NCI-H526 treated with DMSO at 0.1 percent for 48 hours (cell line): ENCODE measurements at regions not wholly inside any gene's neighbourhood (a gene's known extent, or its start where the extent isn't known, plus 50 kb on each side); places are given as distances from the start of the nearest gene placed in this dataset.
A peak's percentile ranks its signal among the peaks of the same experiment; 100 is the strongest.

Experiments
- DNase-seq: peaks from one replicate; lab custom pipeline; 2025; lab: John Stamatoyannopoulos, UW

GRCh38 chrX:40485102-40485826 is 95.5 kb upstream of the ATP6AP2 start:
- DNase-seq, result no peak

- DNase-seq, result peak; percentile 3
Observed at GRCh38 chrX:40484408-40485091, 96.2 kb upstream of the ATP6AP2 start.

GRCh38 chrX:40483502-40483901 is 97.3 kb upstream of the ATP6AP2 start:
- no peak for DNase-seq

- no peak for DNase-seq
Observed at GRCh38 chrX:40479777-40480318, 100.9 kb upstream of the ATP6AP2 start.

- no peak for DNase-seq
Observed at GRCh38 chrX:40478474-40479065, 102.2 kb upstream of the ATP6AP2 start.

- no peak for DNase-seq
Observed at GRCh38 chrX:40476958-40477357, 103.8 kb upstream of the ATP6AP2 start.

- no peak for DNase-seq
Observed at GRCh38 chrX:40474645-40475044, 106.1 kb upstream of the ATP6AP2 start.

- peak; percentile 46 for DNase-seq
Observed at GRCh38 chrX:40474205-40474626, 106.6 kb upstream of the ATP6AP2 start.

- no peak for DNase-seq
Observed at GRCh38 chrX:40473460-40474204, 107.1 kb upstream of the ATP6AP2 start.

GRCh38 chrX:40471965-40472648 is 108.7 kb upstream of the ATP6AP2 start:
- DNase-seq, result peak; percentile 83

GRCh38 chrX:40470830-40471429 is 109.8 kb upstream of the ATP6AP2 start:
- peak; percentile 11 for DNase-seq

GRCh38 chrX:40469316-40469715 is 111.5 kb upstream of the ATP6AP2 start:
- DNase-seq, result no peak

- peak; percentile 82 for DNase-seq
Observed at GRCh38 chrX:40468033-40468846, 112.5 kb upstream of the ATP6AP2 start.

GRCh38 chrX:40467454-40467853 is 113.3 kb upstream of the ATP6AP2 start:
- no peak for DNase-seq

- DNase-seq, result no peak
Observed at GRCh38 chrX:40465735-40466551, 114.8 kb upstream of the ATP6AP2 start.

- DNase-seq, result no peak
Observed at GRCh38 chrX:40462795-40463194, 118.0 kb upstream of the ATP6AP2 start.

- no peak for DNase-seq
Observed at GRCh38 chrX:40460926-40461325, 119.8 kb upstream of the ATP6AP2 start.

GRCh38 chrX:40459571-40460158 is 121.1 kb upstream of the ATP6AP2 start:
- DNase-seq, result no peak

- DNase-seq, result no peak
Observed at GRCh38 chrX:40457406-40457805, 123.4 kb upstream of the ATP6AP2 start.
